ENCODE measurements at regions not wholly inside any gene's neighbourhood (a gene's known extent, or its start where the extent isn't known, plus 50 kb on each side); places are given as distances from the start of the nearest gene placed in this dataset.

DNA sequence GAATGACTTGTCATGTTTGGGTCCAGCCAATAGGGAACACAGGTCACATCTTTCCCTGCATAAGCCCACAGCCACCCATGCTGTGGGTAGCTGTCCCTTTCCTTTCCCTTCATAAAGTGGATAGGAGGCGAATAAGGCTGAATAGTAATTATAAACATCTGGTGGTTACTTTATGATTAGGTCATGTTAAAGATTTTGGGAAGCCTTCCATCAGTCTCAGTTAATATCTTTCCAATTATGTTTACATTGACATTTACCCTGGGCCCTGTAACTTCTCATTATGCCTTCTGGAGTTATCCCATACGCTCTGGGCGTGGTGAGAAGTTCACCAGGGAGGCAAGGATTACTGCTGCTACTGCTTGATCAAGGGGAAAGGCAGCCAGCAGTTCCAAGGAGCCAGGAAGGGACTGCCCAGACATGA is 197.2 kb downstream of the HLX start:
- TF ChIP-seq CTCF (IDR thresholded peaks at IDR 0.05; ENCODE audit: insufficient read depth, low read length): no peak
- no peak for TF ChIP-seq GABPA (IDR thresholded peaks at IDR 0.05; ENCODE audit: low read depth)
- TF ChIP-seq POLR2AphosphoS5 (IDR thresholded peaks at IDR 0.05; ENCODE audit: low read depth): no peak
